Middle frontal gyrus (tissue), 1 donor: ENCODE measurements at regions not wholly inside any gene's neighbourhood (a gene's known extent, or its start where the extent isn't known, plus 50 kb on each side); places are given as distances from the start of the nearest gene placed in this dataset.

Source experiments
- DNase-seq: peaks from one replicate; pipeline ENCODE4 v3.0.0-alpha.2; 2015; ENCODE audit warnings: low spot score; ENCODE audit errors: extremely low spot score

DNA sequence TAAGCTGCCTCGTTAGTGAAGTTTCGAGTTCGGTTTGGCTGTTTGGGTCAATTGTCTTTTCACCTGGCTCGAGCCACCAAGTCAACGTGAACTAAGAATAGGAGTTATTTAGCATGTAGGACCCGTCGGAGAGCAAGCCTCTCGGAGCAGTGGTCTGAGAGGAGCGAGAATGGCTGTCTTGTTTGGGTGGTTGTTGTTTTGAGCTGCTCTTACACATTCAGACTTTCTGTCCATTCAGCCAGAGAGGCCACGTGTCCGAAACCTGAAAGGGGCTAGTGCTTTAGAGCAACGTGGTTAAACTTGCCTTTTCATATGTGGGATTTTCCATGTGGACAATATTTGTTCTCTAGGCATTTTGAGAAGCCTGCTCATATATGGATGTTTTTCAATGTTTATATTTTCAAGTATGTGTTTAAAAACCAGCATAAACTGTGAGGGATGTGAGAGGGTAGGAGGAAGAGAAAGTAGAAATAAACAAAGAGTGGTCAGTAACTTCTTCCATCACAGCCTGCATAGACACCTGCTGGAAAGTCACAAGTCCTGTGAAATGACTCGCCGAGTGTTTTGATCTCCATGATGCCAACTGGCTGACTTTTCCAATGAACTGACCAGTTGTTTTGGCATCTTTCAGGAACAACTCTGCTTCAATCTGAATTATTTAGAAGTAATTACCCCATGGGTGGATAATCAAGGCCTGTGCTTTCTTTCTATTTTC lies 221.0 kb downstream of the ASCL1 start:
- no peak for DNase-seq

DNA sequence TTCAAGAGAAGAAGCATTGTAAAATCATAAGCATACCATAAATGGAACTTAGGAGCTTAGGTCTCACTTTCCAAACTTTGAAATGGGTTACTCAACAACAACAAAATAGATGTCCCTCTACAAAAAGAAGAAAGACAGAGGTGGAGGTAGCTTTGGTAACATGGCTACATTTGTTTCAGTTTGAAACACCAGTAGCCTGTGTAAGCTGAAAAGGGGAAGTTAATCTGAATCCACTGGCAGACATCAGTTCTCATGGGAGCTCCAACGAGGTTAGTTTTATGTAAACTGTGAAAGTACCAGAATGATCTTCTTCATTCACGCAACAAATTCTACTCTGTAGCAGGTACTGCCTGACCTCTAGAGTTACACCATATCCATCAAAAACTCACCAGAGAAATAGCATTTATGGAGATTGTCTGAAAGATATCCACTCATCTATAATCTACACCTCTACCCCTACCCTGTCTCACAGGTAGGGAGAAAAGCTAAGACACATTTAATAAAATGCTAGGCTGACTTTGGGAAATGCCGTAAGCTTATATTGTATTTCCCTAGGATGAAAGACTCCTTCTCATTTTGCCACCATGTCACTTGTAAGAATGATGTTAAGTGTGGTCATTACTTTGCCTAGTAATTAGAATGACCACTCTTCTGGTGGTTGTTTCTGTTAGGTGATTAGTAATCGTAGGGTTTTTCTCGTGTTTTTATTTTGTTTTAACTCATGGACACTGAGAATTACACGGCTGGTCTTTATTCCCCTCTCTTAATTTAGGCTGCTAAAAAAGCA lies 224.1 kb downstream of the ASCL1 start:
- no peak for DNase-seq

DNA sequence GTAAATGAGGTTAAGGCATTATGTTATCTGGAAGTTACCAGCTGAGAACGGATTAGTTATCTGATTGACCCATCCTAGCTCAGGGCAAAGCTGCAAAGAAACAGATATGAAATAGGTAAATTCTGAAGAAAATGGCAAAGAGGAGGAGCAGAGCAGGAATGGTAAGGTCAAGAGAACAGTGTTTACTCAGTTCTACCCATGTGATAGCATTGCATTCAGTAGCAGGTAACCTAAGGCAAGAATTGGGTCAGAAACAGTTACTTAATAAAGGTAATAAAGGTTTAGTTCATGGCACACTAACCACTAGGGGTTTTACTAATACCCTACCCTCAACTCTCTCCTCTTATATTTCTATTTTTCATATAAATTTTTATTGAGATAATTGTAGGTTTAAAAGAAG lies 224.8 kb downstream of the ASCL1 start:
- no peak for DNase-seq

DNA sequence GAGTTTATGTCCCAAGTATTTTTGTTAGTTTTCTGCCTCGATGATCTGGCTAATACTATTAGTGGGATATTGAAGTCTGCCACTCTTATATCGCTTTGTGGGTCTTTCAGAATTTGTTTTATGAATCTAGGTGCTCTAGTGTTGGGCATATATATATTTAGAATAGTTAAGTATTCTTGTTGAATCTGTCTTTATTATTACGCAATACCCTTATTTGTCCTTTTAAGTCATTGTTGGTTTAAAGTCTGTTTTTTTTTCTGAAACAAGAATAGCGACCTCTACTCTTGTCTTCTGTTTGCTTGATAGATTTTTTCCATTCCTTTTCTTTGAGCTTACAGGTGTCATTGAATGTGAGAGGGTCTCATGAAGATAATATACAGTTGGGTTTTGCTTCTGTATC lies 239.0 kb downstream of the ASCL1 start:
- no peak for DNase-seq

- no peak for DNase-seq
These were observed 240.4 kb downstream of the ASCL1 start for GRCh38 chr12:103197725-103198388.

DNA sequence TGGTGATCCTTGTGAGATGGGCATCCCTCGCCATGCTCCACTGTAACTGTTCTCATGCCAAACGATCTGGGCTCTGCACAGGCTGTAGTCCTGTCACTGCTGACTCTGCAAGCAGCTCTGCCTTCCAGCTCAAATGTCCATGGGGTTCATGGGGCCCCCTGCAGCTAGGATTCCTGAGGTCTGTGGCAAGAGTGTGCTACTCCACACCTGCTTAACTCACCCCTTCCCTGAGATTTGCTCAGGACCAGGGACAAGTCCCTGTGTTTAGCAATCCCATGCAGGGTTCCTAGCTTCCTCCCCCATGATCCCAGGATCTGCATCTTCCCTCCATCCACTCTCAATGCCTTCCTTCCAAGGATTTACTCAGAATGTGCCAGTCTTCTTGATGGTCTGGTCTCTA lies 241.0 kb downstream of the ASCL1 start:
- DNase-seq: no peak

DNA sequence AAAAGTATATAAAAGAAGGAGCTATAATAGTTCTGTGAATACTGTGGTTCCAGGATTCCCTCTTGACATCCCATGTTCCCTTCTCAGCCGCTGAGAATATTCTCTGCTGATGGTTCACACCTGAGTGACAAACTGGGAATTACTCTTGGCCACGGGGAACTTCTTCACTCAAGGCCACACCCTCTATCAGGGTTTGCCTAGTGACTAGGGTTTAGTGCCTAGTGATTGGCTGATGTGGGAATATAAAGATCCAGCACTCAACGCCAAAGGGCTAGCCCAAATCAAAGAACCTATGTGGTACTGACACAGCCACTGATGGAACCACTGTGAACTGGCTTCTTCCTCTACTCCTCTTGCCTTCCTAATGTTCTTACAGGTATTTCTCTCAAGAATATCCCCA lies 248.4 kb downstream of the ASCL1 start:
- DNase-seq: no peak

GRCh38 chr12:103207936-103208335 lies 250.5 kb downstream of the ASCL1 start:
- no peak for DNase-seq

DNA sequence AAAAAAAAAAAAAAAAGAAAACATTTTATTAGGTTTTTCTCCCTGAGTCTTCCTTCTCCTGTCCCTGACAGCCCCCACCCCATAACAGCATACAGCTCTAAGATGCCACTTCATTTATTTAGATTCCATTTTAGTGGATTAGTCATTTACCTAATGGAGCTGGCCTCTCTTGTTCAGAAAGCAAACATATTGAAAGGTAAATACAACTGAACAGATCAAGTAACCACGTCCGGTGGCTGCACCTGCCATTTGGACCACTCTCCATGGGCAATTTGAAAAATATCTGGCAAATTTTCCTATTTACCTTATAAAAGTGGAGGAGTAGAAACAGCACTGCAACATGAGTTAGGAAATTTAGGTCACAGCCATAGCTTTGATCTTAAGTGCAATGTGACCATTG lies 254.6 kb downstream of the C12orf42 start:
- DNase-seq: no peak

DNA sequence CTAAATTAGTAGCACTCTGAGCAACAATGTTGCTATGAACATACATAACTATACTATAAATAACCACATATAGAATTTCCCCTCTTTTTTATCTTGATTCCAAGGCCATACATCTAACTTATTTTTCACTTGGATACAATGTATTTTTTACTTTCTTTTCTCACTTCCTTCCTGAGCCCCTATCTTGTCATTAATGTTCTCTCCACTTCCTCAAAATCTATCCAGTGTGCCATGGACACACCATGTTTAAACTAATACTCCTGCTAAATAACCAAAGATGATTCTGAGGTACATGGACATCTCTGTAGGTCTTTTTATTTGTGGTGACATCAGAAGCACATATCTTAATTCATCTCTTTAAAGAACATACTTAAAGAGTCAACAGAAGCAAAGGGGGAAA lies 251.2 kb downstream of the C12orf42 start:
- no peak for DNase-seq

- no peak for DNase-seq
These were observed 248.2 kb downstream of the C12orf42 start for GRCh38 chr12:103247531-103247930.

DNA sequence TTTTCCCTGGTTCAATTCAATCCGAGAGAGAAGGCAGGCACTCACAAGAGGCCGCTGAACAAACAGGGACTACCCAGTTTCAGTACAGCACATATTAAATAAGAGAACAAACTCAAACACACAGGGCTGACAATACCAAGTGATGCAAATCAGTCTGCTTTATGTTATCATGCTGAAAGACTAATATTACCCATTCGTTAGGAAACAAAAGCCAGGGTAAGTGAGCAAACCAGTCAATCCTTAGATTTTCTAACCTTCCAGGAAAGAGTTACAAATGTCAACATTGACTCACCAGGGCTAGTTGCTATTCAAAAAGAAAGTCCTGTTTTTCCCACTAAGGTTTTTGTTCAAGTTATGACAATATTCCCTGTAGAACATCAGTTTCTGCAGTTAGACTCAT lies 246.2 kb downstream of the C12orf42 start:
- no peak for DNase-seq

GRCh38 chr12:103250487-103250886 lies 245.3 kb downstream of the C12orf42 start:
- no peak for DNase-seq
